Globus pallidus (tissue), 1 donor: ENCODE measurements at regions not wholly inside any gene's neighbourhood (a gene's known extent, or its start where the extent isn't known, plus 50 kb on each side); places are given as distances from the start of the nearest gene placed in this dataset.
"Not testable (repeated sequence)": the region's sequence is repeated elsewhere in the genome, so short reads cannot be mapped to it uniquely, and the experiment has no call there.

Source experiments
- DNase-seq: peaks from one replicate; pipeline ENCODE4 v3.0.0-alpha.2; 2015; ENCODE audit warnings: low spot score

GRCh38 chr10:53534428-53534827 lies 761.8 kb upstream of the MBL2 start:
- no peak for DNase-seq

GRCh38 chr10:53528974-53529373 lies 756.4 kb upstream of the MBL2 start:
- DNase-seq: no peak

GRCh38 chr10:53521046-53521445 lies 748.5 kb upstream of the MBL2 start:
- no peak for DNase-seq

- no peak for DNase-seq
Measured at GRCh38 chr10:53508197-53508596, 735.6 kb upstream of the MBL2 start.

- not testable (repeated sequence) for DNase-seq
Measured at GRCh38 chr10:53504492-53504891, 731.9 kb upstream of the MBL2 start.

- no peak for DNase-seq
Measured at GRCh38 chr10:53491774-53492173, 719.2 kb upstream of the MBL2 start.

GRCh38 chr10:53490553-53490952 lies 718.0 kb upstream of the MBL2 start:
- no peak for DNase-seq

GRCh38 chr10:53489335-53490182 lies 717.0 kb upstream of the MBL2 start:
- DNase-seq: no peak

GRCh38 chr10:53487019-53487983 lies 714.7 kb upstream of the MBL2 start:
- no peak for DNase-seq

- not testable (repeated sequence) for DNase-seq
Measured at GRCh38 chr10:53485422-53485821, 712.8 kb upstream of the MBL2 start.

GRCh38 chr10:53479365-53479764 lies 706.8 kb upstream of the MBL2 start:
- DNase-seq: no peak

GRCh38 chr10:53477313-53477675 lies 704.7 kb upstream of the MBL2 start:
- no peak for DNase-seq

GRCh38 chr10:53476650-53477312 lies 704.2 kb upstream of the MBL2 start:
- DNase-seq: no peak

GRCh38 chr10:53469383-53469782 lies 696.8 kb upstream of the MBL2 start:
- no peak for DNase-seq

GRCh38 chr10:53463539-53463938 lies 691.0 kb upstream of the MBL2 start:
- no peak for DNase-seq

- DNase-seq: no peak
Measured at GRCh38 chr10:53458007-53458406, 685.4 kb upstream of the MBL2 start.

GRCh38 chr10:53453196-53453595 lies 680.6 kb upstream of the MBL2 start:
- DNase-seq: no peak

GRCh38 chr10:53447576-53447975 lies 675.0 kb upstream of the MBL2 start:
- DNase-seq: no peak

- no peak for DNase-seq
Measured at GRCh38 chr10:53441843-53442242, 669.3 kb upstream of the MBL2 start.

GRCh38 chr10:53440601-53441000 lies 668.0 kb upstream of the MBL2 start:
- DNase-seq: no peak

GRCh38 chr10:53439075-53439474 lies 666.5 kb upstream of the MBL2 start:
- DNase-seq: not testable (repeated sequence)

GRCh38 chr10:53434413-53434812 lies 661.8 kb upstream of the MBL2 start:
- no peak for DNase-seq
